NCI-H510A treated with DMSO at 0.1 percent for 48 hours (cell line): ENCODE measurements at regions not wholly inside any gene's neighbourhood (a gene's known extent, or its start where the extent isn't known, plus 50 kb on each side); places are given as distances from the start of the nearest gene placed in this dataset.

Experiments used
- DNase-seq: peaks from one replicate; lab custom pipeline; 2025; lab: John Stamatoyannopoulos, UW

GRCh38 chr10:124146483-124146882 lies 53.1 kb upstream of the CHST15 start:
- no peak for DNase-seq

GRCh38 chr10:124145109-124145870 lies 51.9 kb upstream of the CHST15 start:
- DNase-seq = no peak

GRCh38 chr10:124144536-124144935 lies 51.1 kb upstream of the CHST15 start:
- DNase-seq = no peak

GRCh38 chr10:124143721-124144120 lies 50.3 kb upstream of the CHST15 start:
- DNase-seq = no peak
